PFSK-1 (cell line): ENCODE measurements at regions not wholly inside any gene's neighbourhood (a gene's known extent, or its start where the extent isn't known, plus 50 kb on each side); places are given as distances from the start of the nearest gene placed in this dataset.

Source experiments
- FOXP2 ChIP-seq: optimal IDR thresholded peaks from 2 replicates; pipeline ENCODE3; 2011; ENCODE audit warnings: borderline replicate concordance, control low read depth, inconsistent platforms; ENCODE audit not compliant: insufficient read depth; ENCODE audit errors: extremely low read length, extremely low read depth
- POLR2AphosphoS5 ChIP-seq: IDR thresholded peaks from 2 replicates; pipeline ENCODE4 v1.6.1; 2012; ENCODE audit warnings: low read depth, mild to moderate bottlenecking, control low read depth, low read length, moderate library complexity
- REST ChIP-seq, 2 experiments: IDR thresholded peaks; 2 replicates each; pipeline versions ENCODE4 v1.6.1 to v1.8.0; 2011 to 2012; ENCODE audit warnings: low read depth in 2 of 2, low read length in 2 of 2, control low read depth in 1 of 2, inconsistent platforms in 1 of 2, mild to moderate bottlenecking in 1 of 2, moderate library complexity in 1 of 2; ENCODE audit not compliant: insufficient read depth in 1 of 2
- SIN3A ChIP-seq: IDR thresholded peaks from 2 replicates; pipeline ENCODE4 v1.6.1; 2012; ENCODE audit warnings: mild to moderate bottlenecking, low read length, moderate library complexity, borderline replicate concordance; ENCODE audit not compliant: insufficient read depth
- TAF1 ChIP-seq: IDR thresholded peaks from 2 replicates; pipeline ENCODE4 v1.6.1; 2012; ENCODE audit warnings: low read length, control low read depth, borderline replicate concordance; ENCODE audit not compliant: insufficient read depth

DNA sequence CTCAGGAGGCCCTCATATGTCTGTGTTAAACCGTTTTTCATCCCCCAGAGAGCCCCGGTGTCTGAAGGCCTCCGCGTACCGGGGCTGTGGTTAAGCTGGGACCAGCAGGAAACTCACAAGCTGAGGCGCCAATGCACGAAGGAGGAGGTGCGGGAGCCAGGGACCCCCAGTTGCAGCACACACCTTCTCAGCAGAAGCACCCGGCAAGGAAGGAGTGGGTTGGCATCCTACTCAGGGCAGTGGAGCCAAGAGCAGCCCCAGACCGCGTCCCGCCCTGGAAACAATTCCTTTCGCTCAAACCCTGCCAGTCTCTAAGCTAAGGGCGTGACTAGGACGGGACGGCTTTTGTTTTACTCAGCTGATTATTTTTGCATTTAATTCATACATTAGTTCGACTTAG lies 726.9 kb downstream of the BRD1 start:
- TF ChIP-seq FOXP2 = no peak
- no peak for TF ChIP-seq SIN3A
- TF ChIP-seq REST (IDR thresholded peaks at IDR 0.05; ENCODE audit: insufficient read depth in 1 of 2, low read depth in 2 of 2, low read length in 2 of 2) = no peak
- TF ChIP-seq TAF1 = no peak
- TF ChIP-seq POLR2AphosphoS5 = no peak

- TF ChIP-seq TAF1 (no peak), FOXP2 (no peak), SIN3A (no peak), REST (IDR thresholded peaks at IDR 0.05; ENCODE audit: insufficient read depth in 1 of 2, low read depth in 2 of 2, low read length in 2 of 2) (no peak), POLR2AphosphoS5 (no peak)
Measured at GRCh38 chr22:49100316-49100715, 727.4 kb downstream of the BRD1 start.

DNA sequence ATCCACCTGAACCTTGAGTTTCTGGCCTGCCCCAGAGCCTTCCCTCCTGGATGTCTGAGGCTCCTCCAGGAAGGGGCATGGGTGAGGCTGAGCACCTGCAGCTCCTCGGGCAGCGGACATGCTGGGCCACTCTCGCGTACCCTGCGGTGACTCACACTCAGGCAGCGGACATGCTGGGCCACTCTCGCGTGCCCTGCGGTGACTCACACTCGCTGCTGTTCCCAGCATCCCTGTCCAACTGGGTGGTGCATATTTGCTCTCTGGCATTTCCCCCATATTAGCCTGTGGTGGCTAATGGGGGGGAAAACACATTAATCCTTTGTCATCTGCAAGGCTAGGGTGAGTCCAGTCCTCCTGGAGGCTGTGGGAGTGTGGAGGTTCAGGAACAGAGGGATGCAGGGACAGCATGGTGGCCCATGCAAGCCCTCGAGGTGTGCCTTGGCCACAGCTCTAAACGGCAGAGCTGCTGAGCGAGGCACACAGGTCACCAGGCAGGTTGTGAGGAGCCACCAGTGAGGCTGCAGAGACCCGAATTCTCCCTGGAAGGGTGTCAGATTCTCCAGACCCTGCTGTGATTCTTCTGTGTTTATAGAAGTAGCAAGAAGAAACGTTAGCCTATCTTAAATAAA lies 728.1 kb downstream of the BRD1 start:
- TF ChIP-seq FOXP2 (no peak), REST (IDR thresholded peaks at IDR 0.05; ENCODE audit: insufficient read depth in 1 of 2, low read depth in 2 of 2, low read length in 2 of 2) (no peak), TAF1 (no peak), POLR2AphosphoS5 (no peak), SIN3A (no peak)

- TF ChIP-seq SIN3A (no peak), REST (IDR thresholded peaks at IDR 0.05; ENCODE audit: insufficient read depth in 1 of 2, low read depth in 2 of 2, low read length in 2 of 2) (no peak), FOXP2 (no peak), POLR2AphosphoS5 (no peak), TAF1 (no peak)
Measured at GRCh38 chr22:49099089-49099488, 728.6 kb downstream of the BRD1 start.

DNA sequence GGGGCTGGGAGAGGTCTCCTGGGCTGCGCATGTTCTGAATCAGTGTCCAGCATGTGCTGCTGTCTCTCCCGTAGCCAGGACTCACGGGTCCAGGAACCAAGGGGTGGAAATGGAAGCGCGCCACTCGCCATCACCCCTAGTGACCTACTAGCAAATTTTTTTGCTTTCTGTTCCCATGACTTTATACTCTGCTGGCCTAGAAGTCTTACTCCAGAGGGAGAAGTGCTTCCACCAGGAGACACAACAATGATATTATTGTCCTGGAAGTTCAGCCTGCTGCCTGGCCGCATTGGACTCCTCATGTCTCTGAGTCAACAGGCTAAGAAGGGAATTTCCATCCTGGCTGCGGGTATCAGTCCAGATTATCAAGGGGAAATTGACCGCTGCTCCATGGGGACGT lies 729.7 kb downstream of the BRD1 start:
- TF ChIP-seq REST (IDR thresholded peaks at IDR 0.05; ENCODE audit: insufficient read depth in 1 of 2, low read depth in 2 of 2, low read length in 2 of 2) = no peak
- no peak for TF ChIP-seq POLR2AphosphoS5
- no peak for TF ChIP-seq FOXP2
- TF ChIP-seq TAF1 = no peak
- TF ChIP-seq SIN3A = no peak
